ENCODE measurements at regions not wholly inside any gene's neighbourhood (a gene's known extent, or its start where the extent isn't known, plus 50 kb on each side); places are given as distances from the start of the nearest gene placed in this dataset.

DNA sequence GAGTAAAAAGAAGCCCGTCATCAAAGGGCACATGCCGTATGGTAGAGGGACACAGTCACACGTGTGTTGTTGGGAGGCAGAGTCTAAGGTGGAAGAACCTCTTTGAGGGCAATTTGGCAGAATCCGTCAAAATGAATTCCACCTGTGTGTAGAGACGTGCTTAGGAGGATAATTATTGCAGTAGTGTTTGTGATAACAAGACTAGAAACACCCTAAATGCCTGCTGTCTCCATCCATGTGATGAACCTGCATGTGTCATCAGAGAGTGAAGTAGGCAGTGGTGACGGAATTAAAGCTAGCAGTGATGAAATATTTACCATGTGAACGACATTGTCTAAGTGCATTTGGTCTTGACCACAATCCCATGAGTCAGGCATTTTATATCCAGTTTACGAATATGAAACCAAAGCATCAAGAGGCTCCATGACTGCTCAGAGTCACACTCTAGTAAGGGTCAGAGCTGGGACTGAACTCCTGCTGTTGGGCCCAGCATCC is 61.3 kb upstream of the ADORA2B start:
- Histone ChIP-seq H3K36me3 (ENCODE audit: insufficient read depth, low read length, poor library complexity, severe bottlenecking) (no peaks in the 10 kb centered on the region), H3K27me3 (replicated peaks; ENCODE audit: insufficient read depth, low read depth, low read length, poor library complexity) (no peaks in the 10 kb centered on the region), H3K4me1 (ENCODE audit: insufficient read depth, low read length, poor library complexity, severe bottlenecking) (no peaks in the 10 kb centered on the region), H3K27ac (ENCODE audit: low read depth, low read length, poor library complexity, severe bottlenecking) (no peak overlapping the region), H3K9me3 (ENCODE audit: low read depth, low read length, poor library complexity, severe bottlenecking) (no peaks in the 10 kb centered on the region), H3K4me3 (ENCODE audit: low read depth, low read length, poor library complexity, severe bottlenecking) (no peak overlapping the region)
- no TSS peak for BruUV-seq (replicated peaks)
- intact Hi-C loops (cut with micrococcal nuclease; ENCODE audit: unreplicated experiment) = no loop called here
- ChIA-PET CTCF (no interaction called here), POLR2A (ENCODE audit: low non-redundant PET) (no interaction called here)
- TF ChIP-seq, protein P1, sequence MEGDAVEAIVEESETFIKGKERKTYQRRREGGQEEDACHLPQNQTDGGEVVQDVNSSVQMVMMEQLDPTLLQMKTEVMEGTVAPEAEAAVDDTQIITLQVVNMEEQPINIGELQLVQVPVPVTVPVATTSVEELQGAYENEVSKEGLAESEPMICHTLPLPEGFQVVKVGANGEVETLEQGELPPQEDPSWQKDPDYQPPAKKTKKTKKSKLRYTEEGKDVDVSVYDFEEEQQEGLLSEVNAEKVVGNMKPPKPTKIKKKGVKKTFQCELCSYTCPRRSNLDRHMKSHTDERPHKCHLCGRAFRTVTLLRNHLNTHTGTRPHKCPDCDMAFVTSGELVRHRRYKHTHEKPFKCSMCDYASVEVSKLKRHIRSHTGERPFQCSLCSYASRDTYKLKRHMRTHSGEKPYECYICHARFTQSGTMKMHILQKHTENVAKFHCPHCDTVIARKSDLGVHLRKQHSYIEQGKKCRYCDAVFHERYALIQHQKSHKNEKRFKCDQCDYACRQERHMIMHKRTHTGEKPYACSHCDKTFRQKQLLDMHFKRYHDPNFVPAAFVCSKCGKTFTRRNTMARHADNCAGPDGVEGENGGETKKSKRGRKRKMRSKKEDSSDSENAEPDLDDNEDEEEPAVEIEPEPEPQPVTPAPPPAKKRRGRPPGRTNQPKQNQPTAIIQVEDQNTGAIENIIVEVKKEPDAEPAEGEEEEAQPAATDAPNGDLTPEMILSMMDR (conservative IDR thresholded peaks at IDR 0.05; ENCODE audit: low read depth, low read length) = no peak
- no peak for TF ChIP-seq EZH2 (IDR thresholded peaks at IDR 0.05; ENCODE audit: borderline replicate concordance, low read depth, low read length, poor library complexity, severe bottlenecking)
- no peak for DNase-seq (ENCODE audit: low spot score)

DNA sequence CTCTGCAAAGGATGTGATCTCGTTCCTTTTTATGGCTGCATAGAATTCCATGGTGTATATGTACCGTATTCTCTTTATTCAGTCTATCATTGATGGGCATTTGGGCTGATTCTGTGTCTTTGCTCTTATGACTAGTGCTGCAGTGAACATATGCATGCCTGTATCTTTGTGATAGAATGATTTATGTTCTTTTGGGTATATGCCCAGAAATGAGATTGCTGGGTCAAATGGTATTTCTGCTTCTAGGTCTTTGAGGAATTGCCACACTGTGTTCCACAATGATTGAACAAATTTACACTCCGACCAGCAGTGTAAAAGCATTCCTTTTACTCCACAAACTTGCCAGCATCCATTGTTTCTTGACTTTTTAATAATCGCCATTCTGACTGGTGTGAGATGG is 60.2 kb upstream of the ADORA2B start:
- intact Hi-C loops (cut with micrococcal nuclease; ENCODE audit: unreplicated experiment) = no loop called here
- no peaks in the 10 kb centered on the region for H3K9me3 ChIP-seq (ENCODE audit: low read depth, low read length, poor library complexity, severe bottlenecking)
- DNase-seq (ENCODE audit: low spot score) = peak; percentile 72
- H3K27me3 ChIP-seq (replicated peaks; ENCODE audit: insufficient read depth, low read depth, low read length, poor library complexity) = no peaks in the 10 kb centered on the region
- TF ChIP-seq EZH2 (IDR thresholded peaks at IDR 0.05; ENCODE audit: borderline replicate concordance, low read depth, low read length, poor library complexity, severe bottlenecking) = no peak
- TF ChIP-seq, protein P1 (conservative IDR thresholded peaks at IDR 0.05; ENCODE audit: low read depth, low read length) = no peak
- H3K4me3 ChIP-seq (ENCODE audit: low read depth, low read length, poor library complexity, severe bottlenecking) = no peak overlapping the region
- no peaks in the 10 kb centered on the region for H3K4me1 ChIP-seq (ENCODE audit: insufficient read depth, low read length, poor library complexity, severe bottlenecking)
- no peak overlapping the region for H3K27ac ChIP-seq (ENCODE audit: low read depth, low read length, poor library complexity, severe bottlenecking)
- CTCF ChIA-PET = no interaction called here
- H3K36me3 ChIP-seq (ENCODE audit: insufficient read depth, low read length, poor library complexity, severe bottlenecking) = no peaks in the 10 kb centered on the region
- POLR2A ChIA-PET (ENCODE audit: low non-redundant PET) = no interaction called here
- BruUV-seq (replicated peaks) = no TSS peak

DNA sequence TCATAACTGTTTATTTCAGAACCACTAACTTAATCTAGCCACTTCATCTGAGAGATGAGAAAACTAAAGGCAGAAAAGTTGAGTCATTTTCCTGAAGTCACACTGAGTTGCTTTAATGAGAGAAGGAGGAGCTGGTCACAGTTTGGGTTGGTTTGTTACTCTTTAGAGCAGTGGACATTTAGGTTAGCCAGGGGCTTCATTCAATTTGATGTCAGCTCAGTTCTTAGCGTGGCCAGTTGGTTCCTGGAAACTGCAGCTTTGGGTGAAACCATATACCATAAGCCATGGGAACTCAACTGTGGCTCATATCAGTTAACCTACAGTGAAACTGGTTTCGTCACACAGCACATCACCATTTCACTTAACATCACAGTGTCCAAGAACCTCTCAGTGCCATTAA is 59.2 kb upstream of the ADORA2B start:
- no TSS peak for BruUV-seq (replicated peaks)
- POLR2A ChIA-PET (ENCODE audit: low non-redundant PET) = no interaction called here
- Histone ChIP-seq H3K4me1 (ENCODE audit: insufficient read depth, low read length, poor library complexity, severe bottlenecking) (no peaks in the 10 kb centered on the region), H3K36me3 (ENCODE audit: insufficient read depth, low read length, poor library complexity, severe bottlenecking) (no peaks in the 10 kb centered on the region), H3K27ac (ENCODE audit: low read depth, low read length, poor library complexity, severe bottlenecking) (no peak overlapping the region), H3K4me3 (ENCODE audit: low read depth, low read length, poor library complexity, severe bottlenecking) (no peak overlapping the region), H3K27me3 (replicated peaks; ENCODE audit: insufficient read depth, low read depth, low read length, poor library complexity) (no peaks in the 10 kb centered on the region), H3K9me3 (ENCODE audit: low read depth, low read length, poor library complexity, severe bottlenecking) (no peaks in the 10 kb centered on the region)
- TF ChIP-seq EZH2 (IDR thresholded peaks at IDR 0.05; ENCODE audit: borderline replicate concordance, low read depth, low read length, poor library complexity, severe bottlenecking) = no peak
- TF ChIP-seq, protein P1 (conservative IDR thresholded peaks at IDR 0.05; ENCODE audit: low read depth, low read length) = no peak
- intact Hi-C loops (cut with micrococcal nuclease; ENCODE audit: unreplicated experiment) = no loop called here
- DNase-seq (ENCODE audit: low spot score) = no peak
- CTCF ChIA-PET = no interaction called here
